ENCODE measurements at regions not wholly inside any gene's neighbourhood (a gene's known extent, or its start where the extent isn't known, plus 50 kb on each side); places are given as distances from the start of the nearest gene placed in this dataset.

DNA sequence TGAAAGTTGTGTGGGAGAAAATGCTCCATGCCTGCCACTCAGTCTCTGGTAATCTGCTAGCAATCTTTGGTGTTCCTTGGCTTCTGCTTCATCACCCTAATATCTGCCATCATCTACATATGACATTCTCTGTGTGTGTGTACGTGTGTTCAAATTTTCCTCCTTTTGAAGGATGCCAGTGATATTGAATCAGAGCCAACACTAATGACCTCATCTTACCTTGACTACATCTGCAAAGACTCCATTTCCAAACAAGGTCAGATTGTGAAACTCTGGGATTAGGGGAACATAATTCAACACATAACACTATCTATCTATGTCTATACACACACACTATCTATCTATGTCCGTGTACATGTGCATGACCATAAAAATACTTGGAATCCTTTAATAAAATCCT is 81.4 kb upstream of the IRS2 start:
- TF ChIP-seq ISL1 (CRISPR knock-in tag; IDR thresholded peaks at IDR 0.05) = no peak
- TF ChIP-seq, protein P1, sequence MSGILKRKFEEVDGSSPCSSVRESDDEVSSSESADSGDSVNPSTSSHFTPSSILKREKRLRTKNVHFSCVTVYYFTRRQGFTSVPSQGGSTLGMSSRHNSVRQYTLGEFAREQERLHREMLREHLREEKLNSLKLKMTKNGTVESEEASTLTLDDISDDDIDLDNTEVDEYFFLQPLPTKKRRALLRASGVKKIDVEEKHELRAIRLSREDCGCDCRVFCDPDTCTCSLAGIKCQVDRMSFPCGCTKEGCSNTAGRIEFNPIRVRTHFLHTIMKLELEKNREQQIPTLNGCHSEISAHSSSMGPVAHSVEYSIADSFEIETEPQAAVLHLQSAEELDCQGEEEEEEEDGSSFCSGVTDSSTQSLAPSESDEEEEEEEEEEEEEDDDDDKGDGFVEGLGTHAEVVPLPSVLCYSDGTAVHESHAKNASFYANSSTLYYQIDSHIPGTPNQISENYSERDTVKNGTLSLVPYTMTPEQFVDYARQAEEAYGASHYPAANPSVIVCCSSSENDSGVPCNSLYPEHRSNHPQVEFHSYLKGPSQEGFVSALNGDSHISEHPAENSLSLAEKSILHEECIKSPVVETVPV (CRISPR knock-in tag; IDR thresholded peaks at IDR 0.05) = no peak
- TF ChIP-seq GLIS3 (CRISPR knock-in tag; IDR thresholded peaks at IDR 0.05) = no peak
- TF ChIP-seq ZNF70 (CRISPR knock-in tag; IDR thresholded peaks at IDR 0.05) = no peak
- TF ChIP-seq, protein P2, sequence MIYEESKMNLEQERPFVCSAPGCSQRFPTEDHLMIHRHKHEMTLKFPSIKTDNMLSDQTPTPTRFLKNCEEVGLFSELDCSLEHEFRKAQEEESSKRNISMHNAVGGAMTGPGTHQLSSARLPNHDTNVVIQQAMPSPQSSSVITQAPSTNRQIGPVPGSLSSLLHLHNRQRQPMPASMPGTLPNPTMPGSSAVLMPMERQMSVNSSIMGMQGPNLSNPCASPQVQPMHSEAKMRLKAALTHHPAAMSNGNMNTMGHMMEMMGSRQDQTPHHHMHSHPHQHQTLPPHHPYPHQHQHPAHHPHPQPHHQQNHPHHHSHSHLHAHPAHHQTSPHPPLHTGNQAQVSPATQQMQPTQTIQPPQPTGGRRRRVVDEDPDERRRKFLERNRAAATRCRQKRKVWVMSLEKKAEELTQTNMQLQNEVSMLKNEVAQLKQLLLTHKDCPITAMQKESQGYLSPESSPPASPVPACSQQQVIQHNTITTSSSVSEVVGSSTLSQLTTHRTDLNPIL (CRISPR knock-in tag; IDR thresholded peaks at IDR 0.05; ENCODE audit: low read depth) = no peak
- TF ChIP-seq SNAI2 (CRISPR knock-in tag; IDR thresholded peaks at IDR 0.05) = no peak
- no peak for TF ChIP-seq ZNF565 (CRISPR knock-in tag; conservative IDR thresholded peaks at IDR 0.05; ENCODE audit: low read depth)
- TF ChIP-seq ARNTL (CRISPR knock-in tag; IDR thresholded peaks at IDR 0.05; ENCODE audit: borderline replicate concordance, low read depth) = no peak
- TF ChIP-seq, protein P3, sequence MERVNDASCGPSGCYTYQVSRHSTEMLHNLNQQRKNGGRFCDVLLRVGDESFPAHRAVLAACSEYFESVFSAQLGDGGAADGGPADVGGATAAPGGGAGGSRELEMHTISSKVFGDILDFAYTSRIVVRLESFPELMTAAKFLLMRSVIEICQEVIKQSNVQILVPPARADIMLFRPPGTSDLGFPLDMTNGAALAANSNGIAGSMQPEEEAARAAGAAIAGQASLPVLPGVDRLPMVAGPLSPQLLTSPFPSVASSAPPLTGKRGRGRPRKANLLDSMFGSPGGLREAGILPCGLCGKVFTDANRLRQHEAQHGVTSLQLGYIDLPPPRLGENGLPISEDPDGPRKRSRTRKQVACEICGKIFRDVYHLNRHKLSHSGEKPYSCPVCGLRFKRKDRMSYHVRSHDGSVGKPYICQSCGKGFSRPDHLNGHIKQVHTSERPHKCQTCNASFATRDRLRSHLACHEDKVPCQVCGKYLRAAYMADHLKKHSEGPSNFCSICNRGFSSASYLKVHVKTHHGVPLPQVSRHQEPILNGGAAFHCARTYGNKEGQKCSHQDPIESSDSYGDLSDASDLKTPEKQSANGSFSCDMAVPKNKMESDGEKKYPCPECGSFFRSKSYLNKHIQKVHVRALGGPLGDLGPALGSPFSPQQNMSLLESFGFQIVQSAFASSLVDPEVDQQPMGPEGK (CRISPR knock-in tag; IDR thresholded peaks at IDR 0.05; ENCODE audit: borderline replicate concordance) = no peak
- TF ChIP-seq BACH2 (CRISPR knock-in tag; IDR thresholded peaks at IDR 0.05; ENCODE audit: borderline replicate concordance) = no peak
